COLO829 (cell line): ENCODE measurements at regions not wholly inside any gene's neighbourhood (a gene's known extent, or its start where the extent isn't known, plus 50 kb on each side); places are given as distances from the start of the nearest gene placed in this dataset.
A peak's percentile ranks its signal among the peaks of the same experiment; 100 is the strongest.

Source experiments
- DNase-seq: peaks from one replicate; pipeline ENCODE4 v3.0.0; 2012; ENCODE audit warnings: low spot score

DNA sequence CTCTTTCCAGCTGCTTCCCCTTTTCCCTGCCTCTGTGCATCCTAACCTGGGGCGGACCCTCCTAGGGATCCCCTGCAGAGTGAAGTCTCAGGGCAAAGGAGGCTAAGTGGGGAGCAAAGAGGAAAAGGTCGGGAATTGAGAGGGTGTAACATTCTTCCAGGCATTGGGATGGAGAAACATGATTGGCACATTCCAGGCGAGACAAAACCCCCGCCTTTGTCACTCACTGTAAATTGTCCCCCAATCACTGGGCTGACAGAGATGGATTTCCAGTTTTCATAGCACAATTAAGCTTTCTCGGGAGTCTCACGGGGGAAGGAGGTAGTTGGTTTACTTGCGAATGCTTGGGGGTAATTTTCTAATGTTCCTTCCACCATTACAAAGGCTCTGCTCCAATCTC, 74.9 kb downstream of the MIAT start:
- DNase-seq: no peak

DNA sequence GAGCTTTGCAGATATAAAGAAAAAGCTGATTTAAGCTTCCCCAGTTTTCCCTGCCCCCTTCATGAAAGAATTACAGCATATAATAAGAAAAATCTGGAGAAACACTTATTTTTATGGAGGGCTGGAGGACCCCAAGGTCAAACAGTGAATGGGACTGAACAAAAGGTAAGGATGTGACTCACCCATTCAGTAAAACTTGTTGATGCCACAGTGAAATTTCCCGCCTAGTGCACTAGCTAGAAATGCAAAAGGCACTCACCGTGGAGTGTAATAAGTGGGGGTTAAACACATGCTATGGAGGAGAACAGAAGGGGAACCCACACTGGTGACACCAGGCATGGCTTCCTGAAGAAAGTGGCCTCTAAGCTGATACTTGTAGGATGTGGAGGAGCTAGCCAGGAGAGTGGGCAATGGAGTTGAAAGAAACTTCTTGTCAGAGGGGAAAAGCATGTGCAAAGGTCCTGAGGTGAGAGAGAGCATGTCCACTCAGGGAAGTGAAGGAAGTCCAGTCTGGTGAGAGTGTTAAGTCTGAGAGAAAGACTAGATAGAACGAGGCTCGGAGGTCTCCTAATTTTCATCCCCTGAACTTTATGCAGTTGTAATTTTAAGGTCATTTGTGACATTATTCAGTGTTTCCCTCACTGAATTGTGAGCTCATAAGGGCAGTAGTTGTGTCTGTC, 77.1 kb downstream of the MIAT start:
- DNase-seq: no peak

DNA sequence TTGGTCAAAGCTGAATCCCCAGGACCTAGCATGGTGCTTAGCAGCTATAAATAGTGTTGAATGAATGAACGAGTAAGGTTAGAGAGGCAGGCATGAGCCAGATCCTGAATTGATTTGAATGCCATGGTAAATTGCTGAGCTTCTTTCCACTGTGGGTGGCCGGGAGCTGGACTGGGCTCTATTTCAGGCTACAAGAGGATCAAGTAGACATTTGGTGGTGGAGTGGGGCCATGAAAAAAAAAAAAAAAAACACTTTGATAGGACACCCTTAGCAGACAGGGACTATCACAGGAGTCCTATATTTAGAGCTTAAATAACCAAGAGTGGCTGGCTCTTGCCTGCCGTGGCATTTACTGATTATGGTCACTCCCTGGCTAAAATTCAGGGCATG, 77.6 kb downstream of the MIAT start:
- DNase-seq: no peak

DNA sequence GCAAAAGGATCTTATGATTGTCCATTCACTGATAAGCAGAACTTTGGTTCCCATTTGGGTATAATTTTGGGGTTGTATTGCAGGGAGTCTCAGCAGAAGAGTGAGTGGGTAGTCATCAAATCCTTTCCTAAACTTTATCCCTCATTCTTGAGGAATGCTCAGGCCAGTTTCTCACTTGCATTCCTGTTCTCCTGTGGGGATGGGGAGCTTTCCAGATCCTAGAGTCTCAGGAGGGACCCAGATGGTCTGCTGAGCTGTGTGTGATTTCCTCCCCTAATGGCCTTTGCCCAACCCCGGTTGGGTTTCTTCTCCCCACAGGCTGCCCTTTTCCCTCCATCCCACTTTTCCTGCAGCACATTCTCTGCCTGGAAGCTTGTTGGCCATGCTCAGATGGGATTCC, 79.9 kb downstream of the MIAT start:
- DNase-seq: no peak

DNA sequence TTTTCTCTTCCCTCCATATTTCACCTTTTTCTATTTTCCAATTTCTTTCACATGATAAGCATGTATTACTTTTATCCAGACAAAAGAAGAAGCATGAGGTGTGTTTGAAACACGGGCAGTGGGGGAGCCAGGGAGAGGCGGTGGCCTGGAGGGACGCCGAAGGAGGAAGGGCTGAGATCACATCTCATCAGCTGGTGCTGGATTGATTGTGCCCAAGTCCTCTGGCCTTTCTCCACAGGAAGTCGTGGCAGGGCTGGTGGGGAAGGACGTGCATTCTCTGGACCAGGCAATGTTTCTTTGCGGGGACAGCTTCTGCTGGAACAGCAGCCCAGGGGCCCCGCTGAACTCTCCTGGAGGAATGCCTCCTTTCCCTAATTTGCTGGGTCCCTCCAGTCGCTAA, 82.9 kb downstream of the MIAT start:
- no peak for DNase-seq

DNA sequence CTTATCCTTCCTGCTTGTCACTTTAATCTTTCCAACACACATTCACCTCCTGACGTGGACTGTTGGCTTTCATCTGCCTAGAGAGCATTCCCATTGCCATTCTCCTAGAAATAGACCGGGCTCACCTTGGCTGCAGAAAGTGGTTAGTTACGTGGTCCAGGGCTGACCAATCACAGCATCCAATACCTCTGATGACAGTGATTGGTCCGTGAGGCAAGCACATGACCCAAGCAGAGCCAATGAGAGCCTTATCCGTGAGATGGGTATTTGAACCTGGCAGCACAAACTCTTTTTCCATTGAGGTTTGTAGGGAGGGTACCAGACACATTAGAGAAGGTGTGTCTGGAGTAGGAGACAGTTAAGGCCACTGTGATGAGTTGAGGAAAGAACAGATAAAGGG, 85.8 kb downstream of the MIAT start:
- no peak for DNase-seq

DNA sequence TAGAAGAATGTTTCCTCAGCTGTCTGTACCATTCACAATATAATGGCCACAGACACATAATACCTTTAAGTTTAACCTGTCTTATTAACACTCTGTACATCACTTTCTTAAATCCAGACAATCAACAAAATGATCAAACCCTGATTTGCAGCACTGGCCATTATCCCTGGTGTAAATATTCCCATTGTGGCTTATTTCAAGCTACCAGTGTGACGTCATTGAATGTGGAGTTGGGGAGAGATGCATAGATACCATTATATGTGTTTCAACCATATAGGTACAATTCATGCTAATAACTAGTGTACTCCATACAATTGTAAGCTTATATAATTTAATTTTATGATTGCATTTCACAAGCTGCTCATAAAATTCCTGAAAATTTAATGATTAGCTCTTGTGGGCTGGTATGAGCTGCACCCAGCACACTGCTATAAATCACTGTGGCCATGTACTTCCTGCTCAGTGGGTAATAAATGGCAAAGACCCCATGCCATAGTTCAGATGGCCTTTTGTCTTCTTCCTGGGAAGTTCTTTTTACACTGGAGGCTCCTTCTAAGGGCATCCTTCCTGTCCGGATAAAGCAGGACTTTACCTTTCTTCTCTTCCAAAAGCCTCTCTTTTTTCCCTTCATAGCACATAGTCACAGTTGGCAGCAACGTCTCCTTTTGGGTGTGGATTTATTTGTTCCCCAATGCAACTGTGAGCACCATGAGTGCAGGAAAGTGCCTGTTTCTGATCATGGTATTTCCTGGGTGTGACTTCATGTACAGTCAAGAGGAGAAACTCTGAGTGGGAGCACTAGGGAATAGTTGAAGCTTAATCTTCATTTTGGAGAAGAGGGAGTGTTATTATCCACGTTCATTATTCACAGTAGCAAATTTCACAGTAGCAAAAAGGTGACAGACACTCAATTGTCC, 87.8 kb downstream of the MIAT start:
- no peak for DNase-seq

DNA sequence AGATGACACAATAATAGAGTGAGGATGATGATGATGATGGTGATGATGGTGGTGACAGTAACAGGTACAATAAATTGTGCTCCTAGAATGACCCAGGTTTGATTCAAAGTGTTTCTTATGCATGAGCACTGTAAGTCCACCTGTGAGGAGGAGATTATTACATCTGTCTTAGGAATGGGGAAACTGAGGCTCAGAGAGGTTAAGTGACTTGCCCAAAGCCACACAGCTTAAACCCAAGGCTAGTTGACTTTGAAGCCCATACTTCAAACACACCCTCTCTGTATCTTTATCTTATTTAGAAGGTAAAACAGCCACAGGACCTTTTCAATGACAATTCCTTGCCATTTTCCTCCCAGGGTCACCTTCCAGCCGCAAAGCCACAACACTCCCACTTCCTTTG, 88.9 kb downstream of the MIAT start:
- DNase-seq: no peak

DNA sequence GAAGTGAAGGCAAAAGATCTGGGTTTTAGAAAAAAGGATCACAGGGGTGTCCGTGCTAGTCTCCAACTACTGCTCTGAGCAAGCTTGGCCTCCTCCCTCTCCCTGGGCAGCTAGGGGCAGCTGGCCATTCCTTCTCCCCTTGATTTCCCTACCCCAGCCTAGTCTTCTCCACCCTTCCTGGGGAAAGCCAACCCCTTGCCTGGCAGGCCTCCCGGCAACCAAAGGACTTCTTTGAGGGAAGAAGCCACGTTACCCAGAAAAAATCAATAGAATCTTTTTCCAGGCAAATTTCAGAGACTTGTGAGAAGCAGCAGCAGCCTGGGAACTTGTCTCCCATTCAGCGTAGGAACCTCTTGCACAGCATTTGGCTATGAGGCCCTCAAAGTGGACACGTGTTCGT, 91.5 kb downstream of the MIAT start:
- no peak for DNase-seq

DNA sequence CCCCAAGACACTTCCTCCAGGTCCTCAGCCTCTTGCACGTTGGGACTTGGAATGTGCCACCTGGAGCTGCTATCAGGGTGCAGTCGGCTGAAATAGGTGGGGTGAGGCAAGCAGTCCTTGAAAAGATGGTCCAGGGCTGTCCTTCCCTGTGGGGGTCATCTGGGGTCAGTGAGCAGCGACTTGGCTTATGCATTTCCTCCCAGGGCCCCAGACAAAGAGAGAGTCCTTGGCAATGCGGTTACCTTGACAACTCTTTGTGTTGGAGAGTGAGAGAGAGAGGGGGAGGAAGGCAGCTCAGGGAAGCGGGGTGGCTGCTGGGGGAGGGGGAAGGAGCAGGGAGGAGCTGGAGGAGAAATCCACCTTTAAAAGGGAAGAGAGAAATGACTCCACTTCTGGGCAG, 93.8 kb downstream of the MIAT start:
- no peak for DNase-seq

DNA sequence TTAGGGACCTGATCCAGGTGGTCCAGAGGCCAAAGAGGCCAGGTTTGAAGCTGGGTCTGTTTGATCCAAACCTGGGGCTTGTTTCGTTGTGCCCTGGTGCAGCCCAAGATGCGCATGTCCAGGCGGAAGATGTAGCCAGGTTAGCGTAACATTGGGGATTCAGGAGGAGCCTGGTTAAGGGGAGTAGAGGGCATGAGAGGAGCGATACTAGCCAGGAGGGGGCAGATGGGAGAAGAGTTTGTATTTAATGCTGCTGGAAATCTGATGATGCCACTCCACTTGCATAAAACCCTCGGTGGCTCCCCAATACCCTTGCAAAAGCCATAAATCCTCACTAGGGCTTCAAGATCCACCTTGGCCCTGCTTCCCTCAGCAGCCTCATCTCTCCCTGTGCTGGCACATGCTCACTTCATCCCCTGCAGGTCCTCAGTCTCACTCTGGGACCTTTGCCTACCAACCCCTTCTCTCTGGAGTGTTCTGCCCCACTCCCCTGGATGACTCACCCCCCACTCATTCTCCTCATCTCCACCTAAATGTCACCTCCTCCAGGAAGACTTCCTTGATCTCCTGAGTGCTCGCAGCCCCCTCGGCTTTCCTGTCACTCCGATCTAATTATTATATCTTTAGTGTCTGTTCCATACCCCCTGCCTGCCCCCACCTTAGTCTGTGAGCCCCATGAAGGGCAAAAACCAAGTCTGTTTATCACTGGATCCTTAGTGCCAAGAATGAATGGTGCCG, 95.9 kb downstream of the MIAT start:
- DNase-seq: no peak

DNA sequence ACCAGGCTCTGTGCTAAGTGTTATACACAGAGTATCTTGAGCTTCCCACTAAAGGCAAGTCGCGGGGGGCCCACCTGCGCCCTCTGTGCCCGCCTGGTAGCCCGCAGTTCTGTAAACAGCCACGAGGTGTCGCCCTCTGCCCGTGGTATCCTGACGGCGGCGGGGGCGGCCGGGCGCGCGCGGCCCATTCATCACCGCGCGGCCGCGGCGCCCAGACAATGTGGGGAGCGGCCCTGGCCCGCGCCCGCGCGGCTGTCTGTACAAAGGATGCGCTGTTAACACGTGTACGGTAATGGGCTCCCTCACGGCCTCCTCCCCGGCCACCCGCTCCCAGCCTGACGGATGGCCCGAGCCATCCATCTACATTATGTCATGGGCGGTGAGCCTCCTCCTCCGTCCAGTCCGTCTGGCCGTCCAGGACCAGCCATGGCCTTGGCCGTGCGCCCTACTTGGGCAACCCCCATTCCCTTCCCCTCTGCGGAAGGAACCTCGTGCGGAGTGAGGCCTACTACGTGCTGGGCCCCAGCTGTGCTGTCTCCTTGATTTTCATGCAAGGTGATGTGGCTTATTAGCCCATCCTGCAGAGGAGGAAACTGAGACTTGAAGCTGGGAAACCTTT, 99.4 kb downstream of the MIAT start:
- peak; percentile 43 for DNase-seq

DNA sequence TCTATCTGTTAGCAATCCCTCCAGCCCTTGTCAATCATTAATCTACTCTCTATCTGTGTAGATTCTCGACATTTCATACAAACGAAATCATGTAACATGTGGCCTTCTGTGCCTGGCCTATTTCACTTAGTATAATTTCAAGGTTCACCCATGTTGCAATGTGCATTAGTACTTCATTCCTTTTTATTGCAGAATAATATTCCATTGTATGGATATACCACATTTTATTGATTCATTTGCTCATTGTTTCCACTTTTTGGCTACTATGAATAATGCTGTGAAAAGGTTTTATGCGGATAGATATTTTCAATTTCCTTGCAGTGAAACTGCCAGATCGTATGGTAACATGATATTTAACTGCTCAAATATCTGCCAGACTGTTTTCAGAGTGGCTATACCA, 100.1 kb downstream of the MIAT start:
- no peak for DNase-seq

DNA sequence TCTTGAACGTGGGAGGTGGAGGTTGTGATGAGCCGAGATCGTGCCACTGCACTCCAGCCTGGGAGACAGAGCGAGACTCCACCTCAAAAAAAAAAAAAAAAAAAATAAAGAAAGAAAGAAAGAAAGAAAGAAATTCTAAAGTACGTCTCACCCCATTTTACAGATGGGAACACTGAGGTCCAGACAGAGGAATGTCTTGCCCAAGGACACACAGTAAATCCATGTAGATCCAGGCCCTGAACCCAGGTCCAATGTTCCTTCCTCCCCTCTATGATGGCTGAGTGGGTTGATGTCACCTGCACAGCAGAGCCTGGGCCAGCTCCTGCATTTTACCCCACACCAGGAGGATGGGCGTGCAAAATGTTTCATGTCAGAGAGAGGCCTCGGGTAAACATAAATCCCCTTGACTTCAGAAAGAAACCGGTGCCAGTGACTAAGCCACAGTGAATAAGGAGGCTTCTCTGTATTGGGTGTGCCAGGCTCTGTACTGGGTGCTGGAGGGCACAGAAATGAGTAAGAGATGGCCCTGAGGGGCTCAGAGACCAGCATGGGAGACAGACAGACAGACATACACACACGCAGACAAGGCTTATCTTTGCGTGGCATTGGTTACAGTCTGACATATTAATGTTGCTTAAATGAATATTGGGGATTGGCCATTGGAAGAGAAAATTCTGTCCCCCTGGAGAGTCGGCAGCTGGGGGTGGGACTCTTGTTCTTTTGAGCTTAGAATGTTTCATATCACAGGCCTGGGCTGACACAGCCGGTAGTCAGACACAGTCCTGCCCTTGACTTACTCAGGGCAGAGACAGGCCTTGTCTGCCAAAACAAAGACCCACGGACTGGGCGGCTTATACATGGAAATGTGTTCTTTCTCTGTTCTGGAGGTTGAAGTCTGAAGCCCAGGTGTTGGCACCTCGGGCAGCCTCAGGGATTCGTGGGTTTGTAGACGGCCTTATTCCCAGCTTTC, 105.4 kb downstream of the MIAT start:
- no peak for DNase-seq

DNA sequence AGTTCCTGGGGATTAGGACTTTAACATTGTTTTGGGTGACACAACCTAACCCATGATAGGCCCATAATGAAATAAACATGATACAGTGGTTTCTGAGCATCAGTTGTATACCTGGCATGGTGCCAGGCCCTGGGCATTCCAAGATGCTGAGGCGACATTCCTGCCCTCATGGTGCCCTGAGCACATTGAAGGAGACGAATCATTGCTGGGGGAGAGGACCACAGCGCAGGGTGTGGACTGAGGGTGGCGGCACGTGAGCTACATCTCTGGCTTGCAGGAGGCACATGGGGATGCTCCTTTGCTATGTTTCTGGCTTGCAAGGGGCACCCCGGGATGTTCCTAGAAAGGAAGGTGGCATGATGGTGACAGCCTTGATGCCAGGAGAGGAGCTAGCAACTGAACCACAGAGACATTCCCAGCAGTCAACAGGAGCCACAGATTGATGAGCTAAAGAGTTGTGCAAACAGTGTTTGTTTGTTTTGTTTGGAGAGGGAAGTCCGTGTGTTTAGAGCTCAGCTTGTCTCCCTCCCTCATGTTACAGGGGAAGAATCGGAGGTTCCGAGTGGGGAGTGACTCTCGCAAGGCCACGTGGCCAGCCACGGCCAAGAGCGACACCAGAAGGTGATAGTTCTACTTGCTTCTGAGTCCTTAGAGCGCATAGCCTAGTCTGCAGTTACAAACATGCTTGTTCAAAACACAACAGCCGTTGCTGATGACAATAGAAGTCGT, 106.4 kb downstream of the MIAT start:
- no peak for DNase-seq

DNA sequence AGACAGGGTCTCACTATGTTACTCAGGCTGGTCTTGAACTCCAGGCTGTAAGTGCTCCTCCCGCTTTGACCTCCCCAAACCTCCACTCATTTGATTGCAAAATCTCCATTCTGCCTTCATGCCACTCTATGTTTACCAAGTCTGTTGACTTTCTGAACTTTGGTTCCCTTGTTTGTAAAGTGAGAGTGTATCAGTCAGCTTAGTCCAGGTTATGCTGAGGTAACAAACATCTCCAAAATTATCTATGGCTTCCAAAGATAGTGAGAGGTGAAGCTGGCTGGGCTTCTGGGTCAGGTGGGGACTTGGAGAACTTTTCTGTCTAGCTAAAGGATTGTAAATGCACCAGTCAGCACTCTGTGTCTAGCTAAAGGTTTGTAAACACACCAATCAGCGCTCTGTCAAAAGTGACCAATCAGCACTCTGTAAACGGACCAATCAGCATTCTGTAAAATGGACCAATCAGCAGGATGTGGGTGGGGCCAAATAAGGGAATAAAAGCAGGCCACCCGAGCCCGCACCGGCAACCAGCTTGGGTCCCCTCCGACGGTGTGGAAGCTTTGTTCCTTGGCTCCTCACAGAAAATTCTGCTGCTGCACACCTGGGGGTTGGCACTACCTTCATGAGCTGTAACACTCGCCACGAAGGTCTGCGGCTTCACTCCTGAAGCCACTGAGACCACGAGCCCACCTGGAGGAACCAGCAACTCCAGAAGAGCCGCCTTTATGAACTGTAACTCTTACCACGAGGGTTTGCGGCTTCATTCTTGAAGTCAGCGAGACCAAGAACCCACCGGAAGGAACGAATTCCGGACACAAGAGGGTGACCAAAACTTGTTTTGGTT, 109.3 kb downstream of the MIAT start:
- no peak for DNase-seq

DNA sequence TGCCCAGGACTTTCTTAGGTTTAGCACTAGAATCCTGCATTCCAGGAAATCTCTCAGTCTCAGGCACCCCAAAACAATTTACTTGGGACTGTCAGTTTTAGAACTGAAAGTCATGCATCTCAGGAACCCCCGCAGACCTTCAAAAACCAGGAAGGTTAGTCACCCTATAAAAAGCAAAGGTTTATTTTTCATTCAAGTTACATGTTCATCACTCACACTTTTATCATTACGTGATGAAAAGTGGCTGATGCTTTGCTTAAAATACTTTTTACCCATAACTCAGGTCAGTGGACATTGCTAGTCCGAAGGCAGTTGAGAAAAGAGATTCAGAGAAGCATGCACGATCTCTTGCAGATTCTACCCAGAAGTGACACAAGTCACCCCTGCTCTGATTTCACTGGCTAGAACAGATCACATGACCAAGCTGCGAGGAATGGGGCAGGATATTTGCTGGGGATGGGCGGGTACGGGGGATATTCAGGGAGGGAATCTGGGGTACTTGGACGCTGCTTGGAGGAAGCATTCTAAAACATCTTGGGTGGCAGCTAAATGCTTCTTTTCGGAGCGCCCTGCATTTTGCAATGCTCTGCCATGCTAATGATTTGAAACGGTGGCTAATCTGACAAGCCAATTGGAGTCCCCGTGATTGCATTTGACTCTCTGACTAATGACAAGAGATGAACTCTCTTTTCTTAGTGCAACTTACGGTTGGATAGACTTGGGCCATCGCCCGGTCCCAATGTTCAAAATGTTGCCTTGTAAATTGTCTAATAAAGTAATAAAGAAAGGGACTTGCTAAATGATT, 110.2 kb downstream of the MIAT start:
- DNase-seq: no peak

DNA sequence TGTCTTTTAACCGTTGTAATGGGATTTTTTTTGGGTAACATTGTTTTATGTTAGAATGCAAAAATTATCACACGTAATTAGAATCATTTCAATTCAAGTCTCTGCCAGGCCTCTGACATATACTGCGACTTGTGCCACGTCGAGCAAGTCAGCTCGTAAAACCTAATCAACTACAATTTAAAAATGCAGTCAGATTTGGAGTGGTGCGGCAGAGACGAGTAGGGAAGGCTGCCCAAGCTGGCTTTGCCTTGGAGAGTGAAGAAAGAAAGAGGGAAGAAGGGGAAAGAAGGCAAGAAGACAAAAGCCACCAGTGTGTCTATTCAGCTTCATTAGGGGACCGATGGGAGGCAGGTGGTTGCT, 110.7 kb downstream of the MIAT start:
- no peak for DNase-seq

DNA sequence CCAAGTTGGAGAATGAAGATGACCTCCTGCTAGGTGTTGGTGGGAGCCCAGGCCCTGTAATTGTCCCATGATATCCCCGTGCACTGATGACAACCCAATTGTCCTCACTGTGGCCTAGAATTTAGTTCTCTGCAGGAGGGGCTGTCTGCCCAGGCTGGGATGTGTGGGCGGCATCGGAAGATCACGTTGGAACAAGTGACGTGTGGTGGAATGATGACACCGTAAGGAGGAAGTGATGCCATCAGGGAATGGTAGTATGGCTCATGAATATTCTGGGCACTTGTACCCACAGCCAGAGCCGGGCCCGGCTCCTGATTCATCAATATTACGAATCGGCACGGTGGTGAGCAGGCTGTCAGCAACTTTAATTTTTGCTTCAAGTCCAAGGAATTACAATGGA, 111.6 kb downstream of the MIAT start:
- no peak for DNase-seq
